H1 (cell line): ENCODE measurements at regions not wholly inside any gene's neighbourhood (a gene's known extent, or its start where the extent isn't known, plus 50 kb on each side); places are given as distances from the start of the nearest gene placed in this dataset.

ENCODE experiments used
- CTCF ChIA-PET: fragments of 300-600 bp; sonication (Branson Sonifier 250); formaldehyde crosslinking; loops from one replicate; lab custom pipeline; 2021; ENCODE audit not compliant: partially characterized antibody; lab: Charles Lee
- POLR2A ChIA-PET: fragments of 300-600 bp; sonication (Branson Sonifier 250); formaldehyde crosslinking; loops from one replicate; lab custom pipeline; 2021; ENCODE audit warnings: inconsistent platforms; ENCODE audit not compliant: partially characterized antibody; lab: Charles Lee
- DNase-seq, 2 experiments: peaks; one replicate each; pipeline versions ENCODE4 v3.0.0 to v3.0.0-alpha.2; 2010 to 2022; ENCODE audit warnings: low spot score in 2 of 2, low read depth in 1 of 2, mixed read lengths in 1 of 2
- FAIRE-seq: peaks from 2 replicates; lab custom pipeline; 2011; peaks lifted over from hg19 to GRCh38; lab: Jason Lieb, UNC
- H2AFZ ChIP-seq: 2 replicates; pipeline ENCODE4 v1.8.1; 2012; ENCODE audit warnings: low read length, inconsistent platforms
- H2AK5ac ChIP-seq: 2 replicates; pipeline ENCODE4 v1.6.1; 2013; ENCODE audit warnings: low read depth, low read length
- H2BK120ac ChIP-seq: replicated peaks from 2 replicates; pipeline ENCODE3; 2013; ENCODE audit warnings: low read depth, low read length, inconsistent platforms
- H2BK12ac ChIP-seq: 2 replicates; pipeline ENCODE4 v1.6.1; 2013; ENCODE audit warnings: low read depth, low read length
- H2BK15ac ChIP-seq: 2 replicates; pipeline ENCODE4 v1.6.1; 2013; ENCODE audit warnings: low read length
- H2BK20ac ChIP-seq: 2 replicates; pipeline ENCODE4 v1.6.1; 2013; ENCODE audit warnings: low read length
- H2BK5ac ChIP-seq: 2 replicates; pipeline ENCODE4 v1.6.1; 2013; ENCODE audit warnings: low read depth, low read length
- H3K14ac ChIP-seq: 2 replicates; pipeline ENCODE4 v1.6.1; 2013; ENCODE audit warnings: inconsistent platforms; ENCODE audit not compliant: insufficient read length
- H3K18ac ChIP-seq: 2 replicates; pipeline ENCODE4 v1.6.1; 2013; ENCODE audit warnings: low read length; ENCODE audit errors: extremely low read depth
- H3K23ac ChIP-seq: 2 replicates; pipeline ENCODE4 v1.6.1; 2013; ENCODE audit warnings: inconsistent platforms; ENCODE audit not compliant: insufficient read length
- H3K23me2 ChIP-seq: 2 replicates; pipeline ENCODE4 v1.6.1; 2013; ENCODE audit warnings: low read depth, low read length
- H3K27ac ChIP-seq: 2 replicates; pipeline ENCODE4 v1.6.1; 2011; ENCODE audit warnings: low read depth, low read length, inconsistent platforms
- H3K27me3 ChIP-seq, 4 experiments: replicated peaks in 1 of 4; 1 replicate in 1 of 4; 2 replicates in 3 of 4; pipeline versions ENCODE4 v1.6.1 to v1.8.1; 2011 to 2013; ENCODE audit warnings: low read length in 3 of 4, mild to moderate bottlenecking in 3 of 4, inconsistent platforms in 2 of 4, mixed read lengths in 2 of 4, moderate library complexity in 1 of 4; ENCODE audit not compliant: control insufficient read depth in 3 of 4, insufficient read depth in 3 of 4; ENCODE audit errors: extremely low read depth in 1 of 4
- H3K36me3 ChIP-seq, 4 experiments: 2 replicates each; pipeline versions ENCODE4 v1.6.1 to v1.8.1; 2011 to 2013; ENCODE audit warnings: mild to moderate bottlenecking in 4 of 4, low read length in 3 of 4, moderate library complexity in 2 of 4, control low read depth in 1 of 4, inconsistent platforms in 1 of 4; ENCODE audit not compliant: insufficient read depth in 4 of 4, control insufficient read depth in 2 of 4
- H3K4ac ChIP-seq: replicated peaks from 2 replicates; pipeline ENCODE3; 2013; ENCODE audit warnings: low read length, low read depth, mixed read lengths, inconsistent platforms; ENCODE audit not compliant: insufficient read length
- H3K4me1 ChIP-seq, 4 experiments: replicated peaks in 1 of 4; 1 replicate in 1 of 4; 2 replicates in 3 of 4; pipeline versions ENCODE4 v1.6.1 to v1.8.1; 2011 to 2013; ENCODE audit warnings: low read length in 3 of 4, inconsistent platforms in 2 of 4, mixed read lengths in 1 of 4; ENCODE audit not compliant: insufficient read depth in 4 of 4, control insufficient read depth in 3 of 4
- H3K4me2 ChIP-seq, 2 experiments: 2 replicates each; pipeline versions ENCODE4 v1.6.1 to v1.8.1; 2011 to 2013; ENCODE audit warnings: low read depth in 2 of 2, low read length in 2 of 2, control low read depth in 1 of 2, inconsistent platforms in 1 of 2, mild to moderate bottlenecking in 1 of 2; ENCODE audit not compliant: insufficient read depth in 1 of 2
- H3K4me3 ChIP-seq, 4 experiments: fragments of 200-600, 300-600 bp in 1 of 4; sonication (generic), shearing (Covaris generic), sonication (Bioruptor Twin) in 1 of 4; 2 replicates each; pipeline versions ENCODE4 v1.5.1 to v1.8.1; 2011 to 2016; ENCODE audit warnings: low read length in 4 of 4, low read depth in 3 of 4, control low read depth in 2 of 4, inconsistent platforms in 2 of 4, mild to moderate bottlenecking in 2 of 4, mixed read lengths in 1 of 4, moderate library complexity in 1 of 4; ENCODE audit not compliant: insufficient read depth in 2 of 4; ENCODE audit errors: extremely low read depth in 1 of 4
- H3K56ac ChIP-seq: replicated peaks from 2 replicates; pipeline ENCODE3; 2013; ENCODE audit warnings: low read depth, mild to moderate bottlenecking, mixed read lengths, low read length, inconsistent platforms; ENCODE audit not compliant: insufficient read length
- H3K79me1 ChIP-seq: 2 replicates; pipeline ENCODE4 v1.6.1; 2013; ENCODE audit warnings: low read depth, low read length, control low read depth
- H3K79me2 ChIP-seq, 2 experiments: 2 replicates each; pipeline versions ENCODE4 v1.6.1 to v1.8.1; 2012 to 2013; ENCODE audit warnings: low read length in 2 of 2, mild to moderate bottlenecking in 2 of 2, inconsistent platforms in 1 of 2; ENCODE audit not compliant: insufficient read depth in 2 of 2, control insufficient read depth in 1 of 2
- H3K9ac ChIP-seq, 4 experiments: replicated peaks in 1 of 4; 1 replicate in 1 of 4; 2 replicates in 3 of 4; pipeline versions ENCODE4 v1.6.1 to v1.8.1; 2011 to 2013; ENCODE audit warnings: low read depth in 3 of 4, low read length in 3 of 4, control low read depth in 2 of 4, mild to moderate bottlenecking in 2 of 4, moderate library complexity in 2 of 4, inconsistent platforms in 1 of 4; ENCODE audit errors: extremely low read depth in 1 of 4
- H3K9me3 ChIP-seq, 2 experiments: 2 replicates each; pipeline versions ENCODE4 v1.6.1 to v1.8.1; 2012 to 2013; ENCODE audit warnings: mild to moderate bottlenecking in 2 of 2, moderate library complexity in 2 of 2, control low read depth in 1 of 2, inconsistent platforms in 1 of 2, low read depth in 1 of 2, low read length in 1 of 2, mixed read lengths in 1 of 2; ENCODE audit not compliant: insufficient read depth in 2 of 2
- H4K20me1 ChIP-seq, 2 experiments: replicated peaks in 1 of 2; 2 replicates each; pipeline versions ENCODE3 to v1.8.1; 2011 to 2013; ENCODE audit warnings: inconsistent platforms in 2 of 2, low read length in 2 of 2, mild to moderate bottlenecking in 1 of 2; ENCODE audit not compliant: insufficient read depth in 2 of 2, control insufficient read depth in 1 of 2
- H4K5ac ChIP-seq: 2 replicates; pipeline ENCODE4 v1.6.1; 2013; ENCODE audit warnings: low read length, low read depth, mixed read lengths, inconsistent platforms; ENCODE audit not compliant: insufficient read length
- H4K8ac ChIP-seq: 2 replicates; pipeline ENCODE4 v1.8.0; 2013; ENCODE audit warnings: mild to moderate bottlenecking, moderate library complexity, low read length, inconsistent platforms; ENCODE audit not compliant: insufficient read depth; ENCODE audit errors: extremely low read depth
- H4K91ac ChIP-seq: replicated peaks from 2 replicates; pipeline ENCODE3; 2013; ENCODE audit warnings: low read length, mixed read lengths, inconsistent platforms; ENCODE audit not compliant: insufficient read length
- NRF1 ChIP-seq: IDR thresholded peaks from 2 replicates; pipeline ENCODE4 v1.6.1; 2011; ENCODE audit warnings: mild to moderate bottlenecking, low read depth, low read length, improper control_type of control experiment
- SIN3A ChIP-seq, 2 experiments: IDR thresholded peaks in 1 of 2; conservative IDR thresholded peaks in 1 of 2; 2 replicates each; pipeline ENCODE4 v1.6.1; 2011 to 2012; ENCODE audit warnings: low read length in 2 of 2, improper control_type of control experiment in 1 of 2, low read depth in 1 of 2, mild to moderate bottlenecking in 1 of 2
- SP4 ChIP-seq: IDR thresholded peaks from 2 replicates; pipeline ENCODE4 v1.6.1; 2012; ENCODE audit warnings: low read length, inconsistent platforms
- TCF12 ChIP-seq: IDR thresholded peaks from 2 replicates; pipeline ENCODE4 v1.6.1; 2011; ENCODE audit warnings: low read depth, mild to moderate bottlenecking, low read length
- TEAD4 ChIP-seq: IDR thresholded peaks from 2 replicates; pipeline ENCODE4 v1.6.1; 2012; ENCODE audit warnings: low read depth, low read length, inconsistent platforms, mixed read lengths
- ZNF274 ChIP-seq: IDR thresholded peaks from 2 replicates; pipeline ENCODE4 v1.7.0; 2012; ENCODE audit warnings: low read length, borderline replicate concordance; ENCODE audit errors: extremely low read depth
- WGBS, 2 experiments: shearing (Covaris generic) in 1 of 2; methylation state at CpG; one replicate each; pipeline versions ENCODE4 v1.1.6 to v1.1.7; 2013 to 2015; ENCODE audit warnings: low lambda C conversion rate in 2 of 2, mixed read lengths in 2 of 2, inconsistent platforms in 1 of 2, low coverage in 1 of 2, missing lambda C conversion rate in 1 of 2; ENCODE audit not compliant: insufficient replicate concordance in 2 of 2, insufficient coverage in 1 of 2, insufficient read length in 1 of 2; ENCODE audit errors: extremely low coverage in 1 of 2, missing lambda C conversion rate in 1 of 2; 5-methylcytosine and 5-hydroxymethylcytosine counted together

DNA sequence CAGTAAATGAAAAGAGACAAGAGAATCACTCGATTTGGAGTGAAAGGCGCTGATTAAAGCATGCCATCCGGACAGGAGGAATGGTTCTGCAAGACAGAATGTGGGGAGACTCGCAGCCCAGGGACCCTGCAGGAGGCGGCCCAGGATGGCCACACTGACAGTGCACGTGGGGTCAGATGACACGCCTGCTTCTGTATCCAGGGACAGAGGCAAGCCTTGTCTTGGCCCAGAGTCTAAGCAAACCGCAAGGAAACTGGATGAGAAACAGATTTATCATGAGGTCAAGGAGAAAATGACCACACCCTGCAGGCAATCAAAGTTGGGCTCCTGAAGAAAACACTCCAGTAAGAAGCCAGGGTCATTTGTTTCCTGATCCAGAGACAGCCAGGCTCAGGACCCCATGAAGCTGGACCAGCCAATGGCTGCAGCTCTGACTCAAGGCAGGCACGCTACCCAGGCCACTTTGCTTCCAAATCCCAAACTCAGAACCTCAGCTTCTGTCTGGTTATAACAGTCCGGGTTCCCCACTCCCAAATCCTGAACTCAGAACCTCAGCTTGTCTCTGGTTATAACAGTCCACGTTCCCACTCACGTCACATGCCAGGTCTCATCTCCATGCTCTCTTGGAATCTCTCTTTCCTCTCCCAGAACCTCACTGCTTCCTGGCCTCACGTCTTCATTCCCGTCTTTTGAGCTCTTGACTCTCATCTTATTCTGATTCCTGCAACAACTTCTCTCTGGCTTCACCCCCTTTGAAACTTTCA, 144.9 kb upstream of the THBS2 start:
- CTCF ChIA-PET = no interaction called here
- Histone ChIP-seq H3K27me3 (no peaks in the 10 kb centered on the region), H2BK120ac (no peak overlapping the region), H4K5ac (no peak overlapping the region), H3K18ac (no peak overlapping the region), H3K4me1 (no peaks in the 10 kb centered on the region), H2AK5ac (no peak overlapping the region), H3K36me3 (no peaks in the 10 kb centered on the region), H2BK12ac (no peak overlapping the region), H2BK5ac (no peak overlapping the region), H2BK15ac (no peak overlapping the region), H4K91ac (no peak overlapping the region), H3K27ac (no peak overlapping the region), H3K14ac (no peak overlapping the region), H4K20me1 (no peaks in the 10 kb centered on the region), H3K9ac (no peak overlapping the region), H3K79me2 (no peaks in the 10 kb centered on the region), H3K4me3 (no peak overlapping the region), H2AFZ (no peak overlapping the region), H3K4ac (no peak overlapping the region), H2BK20ac (no peak overlapping the region), H3K23me2 (no peaks in the 10 kb centered on the region), H3K9me3 (peaks cover 0 to 4% of the 10 kb centered on the region in 2 experiments; a peak in 1 of 4 replicates), H3K23ac (no peak overlapping the region), H3K56ac (no peak overlapping the region), H3K79me1 (no peaks in the 10 kb centered on the region), H3K4me2 (no peak overlapping the region), H4K8ac (no peak overlapping the region)
- DNase-seq = no peak
- no peak for TF ChIP-seq NRF1
- TF ChIP-seq SP4 = no peak
- TF ChIP-seq TEAD4 = no peak
- TF ChIP-seq TCF12 = no peak
- no peak for TF ChIP-seq SIN3A (conservative IDR thresholded peaks at IDR 0.05 in 1 of 2, IDR thresholded peaks at IDR 0.05 in 1 of 2; ENCODE audit: low read depth in 1 of 2, low read length in 2 of 2)
- no peak for TF ChIP-seq ZNF274
- POLR2A ChIA-PET = no interaction called here
- no peak for FAIRE-seq
- 90% methylated on average over 13 of the region's 14 CpGs; no CpG with 5 or more reads in 1 of the 2 experiments for WGBS, 2 experiments
